Gastrocnemius medialis (tissue), 4 donors: ENCODE measurements at regions not wholly inside any gene's neighbourhood (a gene's known extent, or its start where the extent isn't known, plus 50 kb on each side); places are given as distances from the start of the nearest gene placed in this dataset.

Source experiments
- ATAC-seq, 2 donors: fragments of 150-250 bp; one replicate each; pipeline ENCODE4 v1.9.1; 2016
- DNase-seq, 2 donors: peaks; one replicate each; pipeline ENCODE4 v3.0.0-alpha.2; 2019
- H3K27ac ChIP-seq, 4 donors: fragments of 200-600 bp; sonication (generic); 1 replicate in 1 of 4; 2 replicates in 3 of 4; pipeline ENCODE4 v1.5.1; 2016 to 2018; ENCODE audit warnings: mild to moderate bottlenecking in 2 of 4, moderate library complexity in 1 of 4
- H3K27me3 ChIP-seq, 3 donors: fragments of 200-600 bp; sonication (generic) in 2 of 3; 1 replicate in 1 of 3; 2 replicates in 2 of 3; pipeline versions ENCODE4 v1.5.1 to v1.6.0; 2016 to 2019; ENCODE audit warnings: mild to moderate bottlenecking in 1 of 3, moderate library complexity in 1 of 3
- H3K36me3 ChIP-seq, 2 donors: fragments of 200-600 bp; sonication (generic) in 1 of 2; one replicate each; pipeline ENCODE4 v1.5.1; 2017 to 2018
- H3K4me1 ChIP-seq, 2 donors: fragments of 200-600 bp; sonication (generic) in 1 of 2; one replicate each; pipeline ENCODE4 v1.5.1; 2016 to 2017; ENCODE audit warnings: mild to moderate bottlenecking in 2 of 2
- H3K4me3 ChIP-seq, 4 donors: fragments of 200-600 bp; sonication (generic) in 3 of 4; 1 replicate in 1 of 4; 2 replicates in 3 of 4; pipeline ENCODE4 v1.5.1; 2016 to 2019; ENCODE audit warnings: mild to moderate bottlenecking in 2 of 4
- H3K9me3 ChIP-seq, 3 donors: fragments of 200-600 bp; sonication (generic) in 2 of 3; 1 replicate in 1 of 3; 2 replicates in 2 of 3; pipeline ENCODE4 v1.5.1; 2016 to 2019
- CTCF ChIP-seq, 5 experiments: fragments of 450-650 bp in 3 of 5; fragments of 200-600 bp in 2 of 5; sonication (generic) in 2 of 5; IDR thresholded peaks in 4 of 5; conservative IDR thresholded peaks in 1 of 5; 1 replicate in 4 of 5; 2 replicates in 1 of 5; pipeline ENCODE4 v1.5.1; 2016 to 2019; ENCODE audit warnings: antibody characterized with exemption in 5 of 5, mild to moderate bottlenecking in 3 of 5, moderate library complexity in 3 of 5
- POLR2A ChIP-seq, 2 donors: fragments of 450-650 bp; IDR thresholded peaks; one replicate each; pipeline ENCODE4 v1.6.1; 2017; ENCODE audit warnings: antibody characterized with exemption in 2 of 2, mild to moderate bottlenecking in 2 of 2, moderate library complexity in 2 of 2
- in situ Hi-C, 4 donors: fragments of 200-750 bp; cut with MboI; loops; one replicate each; pipeline versions ENCODE4 v1.15.0 to v1.8.0; 2017; ENCODE audit warnings: low sequenced_read_pairs in 4 of 4
- intact Hi-C: fragments of 100-400 bp; cut with DNase I; formaldehyde crosslinking; loops from one replicate; pipeline ENCODE4 v1.15.1; 2023; ENCODE audit warnings: low total_unique reads

DNA sequence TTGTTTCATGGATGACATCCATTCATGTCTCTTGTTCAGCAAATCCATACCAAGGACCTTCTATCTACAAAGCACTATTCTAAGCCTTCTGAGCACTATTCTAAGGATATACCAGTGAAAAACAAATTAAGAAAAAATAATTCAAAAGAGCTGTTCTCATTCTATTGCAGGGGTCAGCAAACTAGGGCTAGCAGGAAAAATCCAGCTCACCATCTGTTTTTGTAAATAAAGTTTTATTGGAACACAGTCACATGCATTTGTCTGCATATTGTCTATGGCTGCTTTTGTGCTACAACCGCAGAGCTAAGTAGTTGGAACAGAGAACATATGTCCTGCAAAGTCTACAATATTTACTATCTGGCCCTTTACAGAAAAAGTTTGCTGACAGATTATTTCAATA lies 222.7 kb upstream of the DYNLRB2 start:
- Histone ChIP-seq H3K4me3 (no peak overlapping the region), H3K27ac (no peak overlapping the region), H3K4me1 (no peaks in the 10 kb centered on the region), H3K9me3 (no peaks in the 10 kb centered on the region), H3K27me3 (no peaks in the 10 kb centered on the region), H3K36me3 (no peaks in the 10 kb centered on the region)
- ATAC-seq: no peak
- in situ Hi-C loops (no loop called here), intact Hi-C loops (no loop called here)
- no peak for TF ChIP-seq POLR2A (IDR thresholded peaks at IDR 0.05)
- TF ChIP-seq CTCF (IDR thresholded peaks at IDR 0.05 in 4 of 5, conservative IDR thresholded peaks at IDR 0.05 in 1 of 5): no peak
- DNase-seq: no peak

GRCh38 chr16:80317599-80318037 lies 223.2 kb upstream of the DYNLRB2 start:
- in situ Hi-C loops (no loop called here), intact Hi-C loops (no loop called here)
- Histone ChIP-seq H3K9me3 (no peaks in the 10 kb centered on the region), H3K4me1 (no peaks in the 10 kb centered on the region), H3K27me3 (no peaks in the 10 kb centered on the region), H3K27ac (no peak overlapping the region), H3K4me3 (no peak overlapping the region), H3K36me3 (no peaks in the 10 kb centered on the region)
- ATAC-seq (no peak), DNase-seq (no peak)
- TF ChIP-seq POLR2A (IDR thresholded peaks at IDR 0.05): no peak
- TF ChIP-seq CTCF (IDR thresholded peaks at IDR 0.05 in 4 of 5, conservative IDR thresholded peaks at IDR 0.05 in 1 of 5): no peak

- DNase-seq (no peak), ATAC-seq (no peak)
- TF ChIP-seq CTCF (IDR thresholded peaks at IDR 0.05 in 4 of 5, conservative IDR thresholded peaks at IDR 0.05 in 1 of 5) (no peak), POLR2A (IDR thresholded peaks at IDR 0.05) (no peak)
- Histone ChIP-seq H3K36me3 (no peaks in the 10 kb centered on the region), H3K9me3 (no peaks in the 10 kb centered on the region), H3K4me1 (no peaks in the 10 kb centered on the region), H3K27me3 (no peaks in the 10 kb centered on the region), H3K27ac (no peak overlapping the region), H3K4me3 (no peak overlapping the region)
- intact Hi-C loops (no loop called here), in situ Hi-C loops (no loop called here)
Observed at GRCh38 chr16:80317116-80317515, 223.7 kb upstream of the DYNLRB2 start.

GRCh38 chr16:80314042-80314441 lies 226.8 kb upstream of the DYNLRB2 start:
- Histone ChIP-seq H3K27me3 (no peaks in the 10 kb centered on the region), H3K36me3 (no peaks in the 10 kb centered on the region), H3K4me3 (no peak overlapping the region), H3K27ac (no peak overlapping the region), H3K9me3 (no peaks in the 10 kb centered on the region), H3K4me1 (no peaks in the 10 kb centered on the region)
- intact Hi-C loops (no loop called here), in situ Hi-C loops (no loop called here)
- ATAC-seq: no peak
- DNase-seq: no peak
- TF ChIP-seq CTCF (IDR thresholded peaks at IDR 0.05 in 4 of 5, conservative IDR thresholded peaks at IDR 0.05 in 1 of 5): no peak
- no peak for TF ChIP-seq POLR2A (IDR thresholded peaks at IDR 0.05)

- Histone ChIP-seq H3K9me3 (no peaks in the 10 kb centered on the region), H3K27me3 (no peaks in the 10 kb centered on the region), H3K4me3 (no peak overlapping the region), H3K36me3 (no peaks in the 10 kb centered on the region), H3K4me1 (no peaks in the 10 kb centered on the region), H3K27ac (no peak overlapping the region)
- TF ChIP-seq CTCF (IDR thresholded peaks at IDR 0.05 in 4 of 5, conservative IDR thresholded peaks at IDR 0.05 in 1 of 5) (no peak), POLR2A (IDR thresholded peaks at IDR 0.05) (no peak)
- in situ Hi-C loops: no loop called here
- DNase-seq (no peak), ATAC-seq (no peak)
- intact Hi-C loops: no loop called here
Observed at GRCh38 chr16:80309178-80309577, 231.6 kb upstream of the DYNLRB2 start.
